ENCODE measurements at regions not wholly inside any gene's neighbourhood (a gene's known extent, or its start where the extent isn't known, plus 50 kb on each side); places are given as distances from the start of the nearest gene placed in this dataset.

DNA sequence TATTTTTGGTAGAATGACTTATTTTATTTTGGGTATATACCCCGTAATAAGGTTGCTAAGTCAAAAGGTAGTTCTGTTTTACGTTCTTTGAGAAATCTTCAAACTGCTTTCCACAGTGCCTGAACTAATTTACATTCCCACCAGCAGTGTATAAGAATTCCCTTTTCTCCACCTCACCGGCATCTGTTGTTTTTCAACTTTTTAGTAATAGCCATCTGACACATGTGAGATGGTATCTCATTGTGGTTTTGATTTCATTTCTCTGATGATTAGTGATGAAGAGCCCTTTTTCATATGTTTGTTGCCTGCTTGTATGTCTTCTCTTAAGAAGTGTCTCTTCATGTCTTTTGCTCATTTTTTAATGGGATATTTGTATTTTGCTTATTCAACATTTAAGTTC, 215.2 kb upstream of the TFPI start:
- Histone ChIP-seq H3K4me3 (no peak overlapping the region), H3K36me3 (no peaks in the 10 kb centered on the region), H3K4me1 (no peaks in the 10 kb centered on the region), H3K27ac (no peak overlapping the region), H3K9me3 (peaks cover 0 to 4% (median 0%) of the 10 kb centered on the region in 12 donors), H3K27me3 (no peaks in the 10 kb centered on the region)
- ATAC-seq: no peak
- no peak for DNase-seq
- intact Hi-C loops (cut with DNase I): no loop called here
- 82 to 92% (median 87%) methylated on average over 3 of the region's 3 CpGs for WGBS, 4 donors
- TF ChIP-seq, protein P1, sequence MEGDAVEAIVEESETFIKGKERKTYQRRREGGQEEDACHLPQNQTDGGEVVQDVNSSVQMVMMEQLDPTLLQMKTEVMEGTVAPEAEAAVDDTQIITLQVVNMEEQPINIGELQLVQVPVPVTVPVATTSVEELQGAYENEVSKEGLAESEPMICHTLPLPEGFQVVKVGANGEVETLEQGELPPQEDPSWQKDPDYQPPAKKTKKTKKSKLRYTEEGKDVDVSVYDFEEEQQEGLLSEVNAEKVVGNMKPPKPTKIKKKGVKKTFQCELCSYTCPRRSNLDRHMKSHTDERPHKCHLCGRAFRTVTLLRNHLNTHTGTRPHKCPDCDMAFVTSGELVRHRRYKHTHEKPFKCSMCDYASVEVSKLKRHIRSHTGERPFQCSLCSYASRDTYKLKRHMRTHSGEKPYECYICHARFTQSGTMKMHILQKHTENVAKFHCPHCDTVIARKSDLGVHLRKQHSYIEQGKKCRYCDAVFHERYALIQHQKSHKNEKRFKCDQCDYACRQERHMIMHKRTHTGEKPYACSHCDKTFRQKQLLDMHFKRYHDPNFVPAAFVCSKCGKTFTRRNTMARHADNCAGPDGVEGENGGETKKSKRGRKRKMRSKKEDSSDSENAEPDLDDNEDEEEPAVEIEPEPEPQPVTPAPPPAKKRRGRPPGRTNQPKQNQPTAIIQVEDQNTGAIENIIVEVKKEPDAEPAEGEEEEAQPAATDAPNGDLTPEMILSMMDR (IDR thresholded peaks at IDR 0.05): no peak
- TF ChIP-seq POLR2A (IDR thresholded peaks at IDR 0.05): no peak

- H3K4me1 ChIP-seq: no peaks in the 10 kb centered on the region
- ATAC-seq (no peak), DNase-seq (no peak)
- TF ChIP-seq, protein P1 (IDR thresholded peaks at IDR 0.05): no peak
- no peak for TF ChIP-seq POLR2A (IDR thresholded peaks at IDR 0.05)
- intact Hi-C loops (cut with DNase I): no loop called here
- WGBS, 4 donors: 84 to 90% (median 87%) methylated on average over 1 of the region's 1 CpG
- peaks cover 0 to 4% (median 0%) of the 10 kb centered on the region in 12 donors for H3K9me3 ChIP-seq
- no peak overlapping the region for H3K27ac ChIP-seq
- no peak overlapping the region for H3K4me3 ChIP-seq
- H3K36me3 ChIP-seq: no peaks in the 10 kb centered on the region
- no peaks in the 10 kb centered on the region for H3K27me3 ChIP-seq
These were observed 220.4 kb upstream of the TFPI start for GRCh38 chr2:187774551-187775071.

- WGBS, 4 donors: 56 to 66% (median 58%) methylated on average over 2 of the region's 2 CpGs
- no peak for TF ChIP-seq POLR2A (IDR thresholded peaks at IDR 0.05)
- TF ChIP-seq, protein P1 (IDR thresholded peaks at IDR 0.05): no peak
- Histone ChIP-seq H3K36me3 (no peaks in the 10 kb centered on the region), H3K9me3 (peaks cover 0 to 4% (median 0%) of the 10 kb centered on the region in 12 donors), H3K27ac (no peak overlapping the region), H3K4me3 (no peak overlapping the region), H3K4me1 (no peaks in the 10 kb centered on the region), H3K27me3 (no peaks in the 10 kb centered on the region)
- DNase-seq: no peak
- no peak for ATAC-seq
- intact Hi-C loops (cut with DNase I): no loop called here
These were observed 221.0 kb upstream of the TFPI start for GRCh38 chr2:187775196-187775595.

DNA sequence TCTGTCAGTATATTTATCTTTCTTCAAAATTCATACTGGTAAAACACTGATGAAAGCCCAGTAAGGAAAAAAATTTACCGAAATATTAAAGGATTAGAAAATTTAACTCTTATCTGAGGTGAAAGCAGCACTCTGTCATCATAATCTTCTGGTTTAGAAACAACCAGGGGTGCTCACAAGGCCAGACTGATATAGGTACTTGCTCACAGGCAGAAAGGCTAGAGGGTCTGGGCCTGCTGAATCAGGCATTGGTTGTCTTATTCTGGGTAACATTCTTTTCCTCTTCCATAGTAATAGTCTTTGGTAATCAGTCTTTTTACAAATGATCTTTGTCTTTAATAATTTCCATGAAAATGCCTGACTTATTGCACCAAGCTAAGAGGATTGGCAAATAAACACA, 221.4 kb upstream of the TFPI start:
- H3K36me3 ChIP-seq: no peaks in the 10 kb centered on the region
- H3K27me3 ChIP-seq: no peaks in the 10 kb centered on the region
- no peaks in the 10 kb centered on the region for H3K4me1 ChIP-seq
- no peak for DNase-seq
- intact Hi-C loops (cut with DNase I): no loop called here
- no peak overlapping the region for H3K27ac ChIP-seq
- peaks cover 0 to 4% (median 0%) of the 10 kb centered on the region in 12 donors for H3K9me3 ChIP-seq
- TF ChIP-seq, protein P1 (IDR thresholded peaks at IDR 0.05): no peak
- no peak for TF ChIP-seq POLR2A (IDR thresholded peaks at IDR 0.05)
- 61 to 72% (median 71%) methylated on average over 1 of the region's 1 CpG for WGBS, 4 donors
- ATAC-seq: no peak
- no peak overlapping the region for H3K4me3 ChIP-seq

All from heart left ventricle (tissue), 16 donors.